Astrocyte of the cerebellum (primary cell): ENCODE measurements at regions not wholly inside any gene's neighbourhood (a gene's known extent, or its start where the extent isn't known, plus 50 kb on each side); places are given as distances from the start of the nearest gene placed in this dataset.

Experiments used
- DNase-seq: peaks from one replicate; pipeline ENCODE4 v3.0.0-alpha.2; 2011; ENCODE audit warnings: low read depth
- H3K4me3 ChIP-seq: 2 replicates; pipeline ENCODE4 v1.5.1; 2011; ENCODE audit warnings: mild to moderate bottlenecking, low read depth, low read length, moderate library complexity
- in situ Hi-C: cut with HindIII; loops from 2 replicates; pipeline ENCODE4 v1.10.0; 2017; ENCODE audit warnings: low sequenced_read_pairs
- TF ChIP-seq, protein P1 (sequence below): IDR thresholded peaks from 2 replicates; pipeline ENCODE4 v1.5.1; 2012; ENCODE audit warnings: low read length, low read depth, moderate library complexity, mild to moderate bottlenecking; ENCODE audit errors: missing control alignments

- no peak for DNase-seq
These were observed 197.7 kb downstream of the C9orf50 start for GRCh38 chr9:129423216-129423615.

GRCh38 chr9:129422843-129423192 lies 198.1 kb downstream of the C9orf50 start:
- TF ChIP-seq, protein P1, sequence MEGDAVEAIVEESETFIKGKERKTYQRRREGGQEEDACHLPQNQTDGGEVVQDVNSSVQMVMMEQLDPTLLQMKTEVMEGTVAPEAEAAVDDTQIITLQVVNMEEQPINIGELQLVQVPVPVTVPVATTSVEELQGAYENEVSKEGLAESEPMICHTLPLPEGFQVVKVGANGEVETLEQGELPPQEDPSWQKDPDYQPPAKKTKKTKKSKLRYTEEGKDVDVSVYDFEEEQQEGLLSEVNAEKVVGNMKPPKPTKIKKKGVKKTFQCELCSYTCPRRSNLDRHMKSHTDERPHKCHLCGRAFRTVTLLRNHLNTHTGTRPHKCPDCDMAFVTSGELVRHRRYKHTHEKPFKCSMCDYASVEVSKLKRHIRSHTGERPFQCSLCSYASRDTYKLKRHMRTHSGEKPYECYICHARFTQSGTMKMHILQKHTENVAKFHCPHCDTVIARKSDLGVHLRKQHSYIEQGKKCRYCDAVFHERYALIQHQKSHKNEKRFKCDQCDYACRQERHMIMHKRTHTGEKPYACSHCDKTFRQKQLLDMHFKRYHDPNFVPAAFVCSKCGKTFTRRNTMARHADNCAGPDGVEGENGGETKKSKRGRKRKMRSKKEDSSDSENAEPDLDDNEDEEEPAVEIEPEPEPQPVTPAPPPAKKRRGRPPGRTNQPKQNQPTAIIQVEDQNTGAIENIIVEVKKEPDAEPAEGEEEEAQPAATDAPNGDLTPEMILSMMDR, result no peak
- no peak overlapping the region for H3K4me3 ChIP-seq
- no peak for DNase-seq
- in situ Hi-C loops, result no loop called here

More at GRCh38 chr9:129423216-129423615, 197.7 kb downstream of the C9orf50 start:
- in situ Hi-C loops, result no loop called here
- H3K4me3 ChIP-seq, result no peak overlapping the region
- TF ChIP-seq, protein P1, result no peak

DNA sequence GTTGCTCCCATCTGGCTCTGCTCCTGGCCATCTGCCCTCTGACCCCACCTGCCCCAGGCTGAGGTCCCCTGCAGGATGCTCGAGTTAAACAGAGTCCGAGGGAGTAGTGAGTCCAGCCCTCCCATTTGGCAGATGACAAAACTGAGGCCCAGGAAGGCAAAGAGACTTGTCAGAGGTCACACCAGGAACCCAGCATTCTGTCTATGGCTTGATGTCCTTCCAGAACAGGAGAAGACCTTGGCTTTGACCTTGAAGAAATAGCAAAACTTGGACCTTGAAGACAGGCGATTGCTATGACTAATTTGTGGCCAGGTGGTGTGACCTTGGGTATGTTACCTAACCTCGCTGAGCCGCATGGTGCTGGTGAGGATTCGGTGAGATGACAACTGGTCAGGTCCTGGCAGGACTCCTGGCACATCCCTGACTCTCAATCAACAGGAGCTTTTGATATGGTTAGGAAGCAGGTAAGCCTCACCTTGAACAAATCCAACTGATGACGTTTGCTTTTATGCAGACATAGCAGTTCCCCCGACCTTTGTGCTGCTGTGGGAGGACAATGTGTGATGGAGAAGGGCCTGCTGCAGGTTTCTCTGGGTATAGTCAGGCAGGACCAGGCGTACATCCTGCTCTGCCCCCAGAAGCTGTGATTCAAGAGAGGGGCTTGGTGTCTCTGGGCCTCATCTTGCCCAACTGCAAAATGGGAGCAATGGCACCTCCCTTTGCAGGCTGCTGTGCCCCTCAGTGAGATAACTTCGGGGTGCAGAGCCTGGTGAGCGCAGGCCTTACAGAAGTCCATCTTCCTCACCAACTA lies 198.7 kb downstream of the C9orf50 start:
- in situ Hi-C loops, result no loop called here
- no peak overlapping the region for H3K4me3 ChIP-seq
- DNase-seq, result no peak
- TF ChIP-seq, protein P1, result no peak

DNA sequence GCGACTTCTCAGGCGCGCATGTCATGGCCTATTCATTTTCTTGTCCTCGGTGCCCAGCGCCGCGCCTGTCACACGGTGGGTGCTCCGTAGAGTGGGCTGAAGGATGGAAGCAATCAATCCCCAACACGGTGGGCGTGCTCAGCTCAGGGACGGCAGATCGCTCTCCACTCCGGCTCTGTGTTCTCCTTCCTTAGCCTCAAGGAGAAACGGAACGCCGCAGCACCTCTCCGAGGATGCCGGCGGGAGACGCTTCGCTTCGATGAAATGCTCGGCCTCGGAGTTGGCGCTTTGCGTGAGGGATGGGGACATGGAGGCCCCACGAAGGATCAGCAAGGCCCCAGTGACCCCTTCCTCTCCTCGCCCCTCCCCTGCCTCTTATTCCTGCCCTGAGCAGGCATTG lies 199.5 kb downstream of the C9orf50 start:
- no peak for DNase-seq
- no peak overlapping the region for H3K4me3 ChIP-seq
- in situ Hi-C loops, result no loop called here
- TF ChIP-seq, protein P1, result no peak

DNA sequence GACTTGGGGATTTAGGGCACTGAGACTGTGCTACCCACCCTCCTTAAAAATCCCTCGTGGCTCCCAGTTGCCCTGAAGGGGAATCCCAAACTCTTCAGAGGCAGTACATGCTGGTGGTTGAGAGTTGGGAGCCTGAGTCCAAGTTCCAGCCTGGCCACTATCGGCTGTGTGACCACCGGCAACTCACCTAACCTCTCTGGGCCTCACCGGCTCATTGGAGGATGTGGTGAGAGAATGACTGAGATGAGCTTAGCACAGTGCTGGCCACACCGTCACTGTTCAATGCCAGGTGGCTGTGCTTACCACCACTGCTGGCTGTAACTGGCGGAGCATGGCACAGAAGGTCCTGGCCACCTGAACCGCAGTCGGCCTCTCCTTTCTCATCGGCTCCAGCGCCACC lies 200.2 kb downstream of the C9orf50 start:
- in situ Hi-C loops, result no loop called here
- DNase-seq, result no peak
- TF ChIP-seq, protein P1, result no peak
- no peak overlapping the region for H3K4me3 ChIP-seq

- DNase-seq, result no peak
These were observed 201.5 kb downstream of the C9orf50 start for GRCh38 chr9:129419382-129419899.

More at GRCh38 chr9:129419382-129419899, 201.5 kb downstream of the C9orf50 start:
- no peak overlapping the region for H3K4me3 ChIP-seq
- TF ChIP-seq, protein P1, result no peak
- in situ Hi-C loops, result no loop called here
